ENCODE measurements at regions not wholly inside any gene's neighbourhood (a gene's known extent, or its start where the extent isn't known, plus 50 kb on each side); places are given as distances from the start of the nearest gene placed in this dataset.

DNA sequence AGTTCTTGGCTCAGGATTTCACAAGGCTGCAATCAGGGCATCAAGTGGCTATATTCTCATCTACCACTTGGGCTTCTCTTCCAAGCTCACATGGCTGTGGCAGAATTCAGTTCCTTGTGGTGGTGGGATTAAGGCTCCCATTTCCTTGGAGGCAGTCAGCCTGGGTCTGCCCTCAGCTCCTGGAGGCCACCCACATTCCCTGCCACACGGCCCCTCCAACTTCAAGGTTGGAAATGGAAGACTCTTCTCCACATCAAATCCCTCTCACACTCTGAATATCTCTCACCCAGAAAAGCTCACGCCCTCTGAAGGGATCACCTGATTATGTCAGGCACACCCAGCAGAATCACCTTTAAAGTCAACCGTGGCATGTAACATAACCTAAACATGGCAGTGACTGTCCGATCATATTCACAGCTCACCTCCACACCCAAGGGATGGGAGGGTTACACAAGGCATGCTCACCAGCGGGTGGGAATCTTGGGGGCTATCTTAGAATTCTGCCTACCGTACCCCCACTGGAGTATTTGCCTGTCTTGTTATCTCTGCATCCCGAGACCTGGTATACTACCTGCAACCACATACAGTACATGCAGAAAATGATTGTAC, 256.2 kb upstream of the KLHL29 start:
- TF ChIP-seq, protein P1, sequence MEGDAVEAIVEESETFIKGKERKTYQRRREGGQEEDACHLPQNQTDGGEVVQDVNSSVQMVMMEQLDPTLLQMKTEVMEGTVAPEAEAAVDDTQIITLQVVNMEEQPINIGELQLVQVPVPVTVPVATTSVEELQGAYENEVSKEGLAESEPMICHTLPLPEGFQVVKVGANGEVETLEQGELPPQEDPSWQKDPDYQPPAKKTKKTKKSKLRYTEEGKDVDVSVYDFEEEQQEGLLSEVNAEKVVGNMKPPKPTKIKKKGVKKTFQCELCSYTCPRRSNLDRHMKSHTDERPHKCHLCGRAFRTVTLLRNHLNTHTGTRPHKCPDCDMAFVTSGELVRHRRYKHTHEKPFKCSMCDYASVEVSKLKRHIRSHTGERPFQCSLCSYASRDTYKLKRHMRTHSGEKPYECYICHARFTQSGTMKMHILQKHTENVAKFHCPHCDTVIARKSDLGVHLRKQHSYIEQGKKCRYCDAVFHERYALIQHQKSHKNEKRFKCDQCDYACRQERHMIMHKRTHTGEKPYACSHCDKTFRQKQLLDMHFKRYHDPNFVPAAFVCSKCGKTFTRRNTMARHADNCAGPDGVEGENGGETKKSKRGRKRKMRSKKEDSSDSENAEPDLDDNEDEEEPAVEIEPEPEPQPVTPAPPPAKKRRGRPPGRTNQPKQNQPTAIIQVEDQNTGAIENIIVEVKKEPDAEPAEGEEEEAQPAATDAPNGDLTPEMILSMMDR (IDR thresholded peaks at IDR 0.05; ENCODE audit: insufficient read depth, low read depth, low read length, missing control alignments) = no peak
- no peak for DNase-seq (ENCODE audit: low read depth)
- no peak overlapping the region for H3K4me3 ChIP-seq (ENCODE audit: low read length)

DNA sequence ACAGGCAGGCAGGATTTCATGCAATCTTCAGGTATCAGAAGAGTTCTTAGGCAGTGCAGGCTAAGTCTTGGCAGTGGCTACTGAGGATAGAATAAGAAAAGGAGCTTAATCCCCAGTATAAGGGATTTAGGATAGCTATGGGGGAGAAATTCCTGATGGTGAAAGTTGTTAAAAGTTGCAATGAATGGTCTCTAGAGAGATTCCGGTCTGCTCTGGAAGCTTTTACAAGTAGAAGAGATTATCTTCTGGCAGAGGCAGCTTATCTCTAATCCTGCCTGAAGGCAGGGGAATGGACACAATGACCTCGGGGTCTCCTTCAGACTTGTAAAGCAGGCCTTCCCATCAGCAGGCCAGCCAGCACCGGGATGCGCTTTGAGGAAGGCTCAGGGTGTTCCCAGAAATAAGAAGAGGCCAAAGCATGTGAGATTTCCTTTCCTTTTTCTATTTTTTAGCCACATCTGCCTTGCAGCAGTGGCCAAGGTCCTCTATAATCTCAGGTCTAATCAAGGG, 253.9 kb upstream of the KLHL29 start:
- H3K4me3 ChIP-seq (ENCODE audit: low read length) = no peak overlapping the region
- DNase-seq (ENCODE audit: low read depth) = no peak
- TF ChIP-seq, protein P1 (IDR thresholded peaks at IDR 0.05; ENCODE audit: insufficient read depth, low read depth, low read length, missing control alignments) = no peak

DNA sequence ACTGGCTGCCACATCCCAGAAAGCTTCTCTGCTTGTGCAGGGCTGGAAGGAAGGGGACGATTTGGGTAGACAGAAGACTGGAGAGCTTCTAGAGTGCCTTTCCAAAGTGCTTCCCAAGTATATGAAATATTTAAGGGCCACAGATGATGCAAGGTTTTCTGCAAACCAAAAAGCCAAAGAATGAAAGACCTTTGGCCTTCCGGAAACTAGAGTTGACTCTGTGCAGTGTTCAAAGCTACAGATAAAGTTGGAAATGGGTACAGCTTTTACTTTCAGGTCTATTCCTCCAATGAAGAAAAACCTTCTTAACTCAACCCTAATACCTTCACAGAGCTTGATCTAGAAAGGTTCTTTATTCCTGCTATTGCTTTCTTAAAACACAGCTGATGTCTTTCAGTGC, 253.0 kb upstream of the KLHL29 start:
- no peak for DNase-seq (ENCODE audit: low read depth)
- H3K4me3 ChIP-seq (ENCODE audit: low read length) = no peak overlapping the region
- TF ChIP-seq, protein P1 (IDR thresholded peaks at IDR 0.05; ENCODE audit: insufficient read depth, low read depth, low read length, missing control alignments) = no peak

DNA sequence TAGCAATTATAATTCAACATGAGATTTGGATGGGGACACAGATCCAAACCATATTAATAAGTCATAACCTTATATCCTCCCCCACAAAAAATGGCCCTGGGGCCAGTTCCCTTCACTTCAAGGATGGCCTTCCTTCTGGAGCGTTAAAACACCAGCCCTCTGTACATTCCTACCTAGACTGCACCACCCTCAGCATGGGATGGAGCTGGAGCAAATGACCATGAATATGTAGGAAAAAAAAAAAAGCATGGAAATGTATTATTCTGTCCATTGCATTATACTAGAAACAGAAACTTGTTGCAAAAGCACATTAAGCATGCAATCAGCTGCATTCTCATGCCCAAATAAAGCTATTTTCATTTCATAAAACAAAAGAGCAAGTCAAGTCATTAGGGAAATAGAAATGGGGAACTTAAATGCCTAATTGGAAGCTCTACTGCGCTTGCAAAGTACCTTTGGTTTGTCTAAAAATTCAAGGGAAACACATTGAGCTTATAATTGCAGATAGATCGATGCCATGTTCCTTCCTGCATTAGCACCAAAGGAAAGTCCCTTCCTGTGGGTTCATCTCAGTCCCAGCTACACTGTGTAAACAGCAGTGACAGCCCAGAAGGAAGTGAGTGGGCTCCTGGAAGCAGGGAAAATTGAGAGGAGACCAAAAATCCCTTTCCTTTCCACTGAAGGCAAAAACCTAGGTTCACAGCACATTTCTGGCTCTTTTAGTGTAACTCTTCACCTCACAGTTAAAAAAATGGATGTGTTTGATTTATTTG, 252.0 kb upstream of the KLHL29 start:
- TF ChIP-seq, protein P1 (IDR thresholded peaks at IDR 0.05; ENCODE audit: insufficient read depth, low read depth, low read length, missing control alignments) = no peak
- no peak for DNase-seq (ENCODE audit: low read depth)
- no peak overlapping the region for H3K4me3 ChIP-seq (ENCODE audit: low read length)

DNA sequence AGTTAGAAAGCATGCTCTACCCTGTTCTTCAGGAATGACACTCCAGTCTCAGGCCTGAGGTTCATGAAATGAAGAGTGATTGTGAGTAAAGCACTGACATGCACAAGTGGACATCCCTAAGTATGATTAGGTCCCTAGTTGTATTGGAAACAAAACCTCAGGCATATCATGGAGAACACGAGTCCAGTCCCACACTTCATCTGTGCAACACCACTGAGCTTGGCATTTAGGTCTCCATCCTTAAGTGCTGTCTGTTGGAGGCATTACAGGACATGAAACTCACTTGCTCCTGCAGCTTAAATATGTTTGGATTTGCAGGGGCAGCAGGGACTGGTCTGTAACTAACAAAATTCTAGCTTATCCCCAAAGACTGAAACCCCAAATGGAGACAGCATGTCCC, 250.3 kb upstream of the KLHL29 start:
- H3K4me3 ChIP-seq (ENCODE audit: low read length) = no peak overlapping the region
- no peak for DNase-seq (ENCODE audit: low read depth)
- TF ChIP-seq, protein P1 (IDR thresholded peaks at IDR 0.05; ENCODE audit: insufficient read depth, low read depth, low read length, missing control alignments) = no peak

DNA sequence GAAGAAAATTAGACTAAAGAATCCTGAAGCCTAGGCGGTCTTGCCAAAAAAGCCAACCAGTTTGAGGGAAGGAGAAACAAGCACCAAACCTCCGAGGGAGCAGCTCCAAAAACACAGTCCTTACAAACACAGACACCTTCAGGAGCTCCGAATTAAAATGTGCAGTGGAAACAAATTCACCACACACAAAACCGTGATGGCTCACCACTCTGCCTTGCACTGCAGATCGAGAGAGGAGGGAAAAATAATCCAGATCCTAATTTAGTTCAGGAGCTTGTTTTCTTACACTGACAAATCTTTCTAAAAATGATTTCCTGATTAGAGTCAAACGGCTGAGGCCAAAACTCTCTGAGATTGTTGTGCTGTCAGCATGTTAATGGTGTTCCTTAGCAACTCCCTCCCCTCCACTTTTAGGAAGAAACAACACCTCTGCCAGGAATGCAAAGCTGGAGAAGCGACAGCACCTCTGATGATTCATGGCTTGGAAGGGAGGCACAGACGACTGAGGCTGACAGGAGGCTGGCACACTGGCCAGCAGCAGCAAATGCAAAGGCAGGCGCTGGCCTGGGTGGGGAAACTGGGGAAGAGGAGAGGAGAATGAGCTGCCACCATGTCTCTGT, 249.4 kb upstream of the KLHL29 start:
- TF ChIP-seq, protein P1 (IDR thresholded peaks at IDR 0.05; ENCODE audit: insufficient read depth, low read depth, low read length, missing control alignments) = no peak
- DNase-seq (ENCODE audit: low read depth) = peak; percentile 17
- no peak overlapping the region for H3K4me3 ChIP-seq (ENCODE audit: low read length)

Measured in epithelial cell of esophagus (primary cell).